WTC11 (cell line): ENCODE measurements at regions not wholly inside any gene's neighbourhood (a gene's known extent, or its start where the extent isn't known, plus 50 kb on each side); places are given as distances from the start of the nearest gene placed in this dataset.

Experiments
- CTCF ChIP-seq: fragments of 200-600 bp; IDR thresholded peaks from 2 replicates; pipeline ENCODE4 v1.8.0; 2022; ENCODE audit warnings: antibody characterized with exemption
- JAZF1 ChIP-seq: fragments of 250-450 bp; sonication (Bioruptor Pico); IDR thresholded peaks from 2 replicates; pipeline ENCODE4 v1.9.0; 2021; ENCODE audit warnings: moderate library complexity, mild to moderate bottlenecking, inconsistent platforms
- KAT7 ChIP-seq: sonication (generic); formaldehyde crosslinking; IDR thresholded peaks from 2 replicates; pipeline ENCODE4 v1.8.1; 2023; ENCODE audit warnings: missing genetic modification reagents, mild to moderate bottlenecking, borderline replicate concordance
- NR2C2 ChIP-seq: sonication (generic); formaldehyde crosslinking; IDR thresholded peaks from 2 replicates; pipeline ENCODE4 v1.8.0; 2022; ENCODE audit warnings: mild to moderate bottlenecking, missing genetic modification reagents
- USF2 ChIP-seq: sonication (generic); formaldehyde crosslinking; IDR thresholded peaks from 2 replicates; pipeline ENCODE4 v1.8.1; 2023; ENCODE audit warnings: mild to moderate bottlenecking, missing genetic modification reagents, moderate library complexity

GRCh38 chr13:31514932-31515331 is 224.4 kb upstream of the RXFP2 start:
- TF ChIP-seq CTCF, result no peak
- TF ChIP-seq JAZF1 (CRISPR knock-in tag), result no peak
- TF ChIP-seq NR2C2 (CRISPR knock-in tag), result no peak
- TF ChIP-seq KAT7, result no peak
- no peak for TF ChIP-seq USF2 (CRISPR knock-in tag)
